ENCODE measurements at regions not wholly inside any gene's neighbourhood (a gene's known extent, or its start where the extent isn't known, plus 50 kb on each side); places are given as distances from the start of the nearest gene placed in this dataset.

DNA sequence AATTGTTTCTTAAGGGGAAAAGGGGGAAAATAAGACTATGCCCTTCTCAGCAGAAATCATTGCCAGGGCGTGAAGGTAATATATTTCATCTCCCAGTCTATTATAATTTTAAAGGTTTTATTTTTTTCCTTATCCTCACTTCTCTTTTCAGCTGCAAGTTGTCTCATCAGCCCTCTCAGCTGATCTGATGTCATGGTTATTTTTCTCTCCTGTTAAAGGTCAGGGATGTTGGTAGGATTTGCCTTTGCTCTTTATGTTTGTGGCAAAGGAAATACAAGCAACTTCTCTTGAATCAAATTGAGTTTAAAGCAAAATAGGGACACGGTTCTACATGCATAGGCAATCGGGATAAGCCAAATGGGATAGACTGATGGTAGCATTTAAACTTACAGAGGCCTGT lies 946.9 kb downstream of the SORCS1 start:
- TF ChIP-seq, protein P1, sequence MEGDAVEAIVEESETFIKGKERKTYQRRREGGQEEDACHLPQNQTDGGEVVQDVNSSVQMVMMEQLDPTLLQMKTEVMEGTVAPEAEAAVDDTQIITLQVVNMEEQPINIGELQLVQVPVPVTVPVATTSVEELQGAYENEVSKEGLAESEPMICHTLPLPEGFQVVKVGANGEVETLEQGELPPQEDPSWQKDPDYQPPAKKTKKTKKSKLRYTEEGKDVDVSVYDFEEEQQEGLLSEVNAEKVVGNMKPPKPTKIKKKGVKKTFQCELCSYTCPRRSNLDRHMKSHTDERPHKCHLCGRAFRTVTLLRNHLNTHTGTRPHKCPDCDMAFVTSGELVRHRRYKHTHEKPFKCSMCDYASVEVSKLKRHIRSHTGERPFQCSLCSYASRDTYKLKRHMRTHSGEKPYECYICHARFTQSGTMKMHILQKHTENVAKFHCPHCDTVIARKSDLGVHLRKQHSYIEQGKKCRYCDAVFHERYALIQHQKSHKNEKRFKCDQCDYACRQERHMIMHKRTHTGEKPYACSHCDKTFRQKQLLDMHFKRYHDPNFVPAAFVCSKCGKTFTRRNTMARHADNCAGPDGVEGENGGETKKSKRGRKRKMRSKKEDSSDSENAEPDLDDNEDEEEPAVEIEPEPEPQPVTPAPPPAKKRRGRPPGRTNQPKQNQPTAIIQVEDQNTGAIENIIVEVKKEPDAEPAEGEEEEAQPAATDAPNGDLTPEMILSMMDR (IDR thresholded peaks at IDR 0.05; ENCODE audit: poor library complexity): no peak
- TF ChIP-seq EZH2 (IDR thresholded peaks at IDR 0.05; ENCODE audit: borderline replicate concordance): no peak
